H1 (cell line): ENCODE measurements at regions not wholly inside any gene's neighbourhood (a gene's known extent, or its start where the extent isn't known, plus 50 kb on each side); places are given as distances from the start of the nearest gene placed in this dataset.

ENCODE experiments used
- CTCF ChIA-PET: fragments of 300-600 bp; sonication (Branson Sonifier 250); formaldehyde crosslinking; loops from one replicate; lab custom pipeline; 2021; ENCODE audit not compliant: partially characterized antibody; lab: Charles Lee
- POLR2A ChIA-PET: fragments of 300-600 bp; sonication (Branson Sonifier 250); formaldehyde crosslinking; loops from one replicate; lab custom pipeline; 2021; ENCODE audit warnings: inconsistent platforms; ENCODE audit not compliant: partially characterized antibody; lab: Charles Lee
- DNase-seq, 2 experiments: peaks; one replicate each; pipeline versions ENCODE4 v3.0.0 to v3.0.0-alpha.2; 2010 to 2022; ENCODE audit warnings: low spot score in 2 of 2, low read depth in 1 of 2, mixed read lengths in 1 of 2
- FAIRE-seq: peaks from 2 replicates; lab custom pipeline; 2011; peaks lifted over from hg19 to GRCh38; lab: Jason Lieb, UNC
- H2AFZ ChIP-seq: 2 replicates; pipeline ENCODE4 v1.8.1; 2012; ENCODE audit warnings: low read length, inconsistent platforms
- H2AK5ac ChIP-seq: 2 replicates; pipeline ENCODE4 v1.6.1; 2013; ENCODE audit warnings: low read depth, low read length
- H2BK120ac ChIP-seq: replicated peaks from 2 replicates; pipeline ENCODE3; 2013; ENCODE audit warnings: low read depth, low read length, inconsistent platforms
- H2BK12ac ChIP-seq: 2 replicates; pipeline ENCODE4 v1.6.1; 2013; ENCODE audit warnings: low read depth, low read length
- H2BK15ac ChIP-seq: 2 replicates; pipeline ENCODE4 v1.6.1; 2013; ENCODE audit warnings: low read length
- H2BK20ac ChIP-seq: 2 replicates; pipeline ENCODE4 v1.6.1; 2013; ENCODE audit warnings: low read length
- H2BK5ac ChIP-seq: 2 replicates; pipeline ENCODE4 v1.6.1; 2013; ENCODE audit warnings: low read depth, low read length
- H3K14ac ChIP-seq: 2 replicates; pipeline ENCODE4 v1.6.1; 2013; ENCODE audit warnings: inconsistent platforms; ENCODE audit not compliant: insufficient read length
- H3K18ac ChIP-seq: 2 replicates; pipeline ENCODE4 v1.6.1; 2013; ENCODE audit warnings: low read length; ENCODE audit errors: extremely low read depth
- H3K23ac ChIP-seq: 2 replicates; pipeline ENCODE4 v1.6.1; 2013; ENCODE audit warnings: inconsistent platforms; ENCODE audit not compliant: insufficient read length
- H3K23me2 ChIP-seq: 2 replicates; pipeline ENCODE4 v1.6.1; 2013; ENCODE audit warnings: low read depth, low read length
- H3K27ac ChIP-seq: 2 replicates; pipeline ENCODE4 v1.6.1; 2011; ENCODE audit warnings: low read depth, low read length, inconsistent platforms
- H3K27me3 ChIP-seq, 4 experiments: replicated peaks in 1 of 4; 1 replicate in 1 of 4; 2 replicates in 3 of 4; pipeline versions ENCODE4 v1.6.1 to v1.8.1; 2011 to 2013; ENCODE audit warnings: low read length in 3 of 4, mild to moderate bottlenecking in 3 of 4, inconsistent platforms in 2 of 4, mixed read lengths in 2 of 4, moderate library complexity in 1 of 4; ENCODE audit not compliant: control insufficient read depth in 3 of 4, insufficient read depth in 3 of 4; ENCODE audit errors: extremely low read depth in 1 of 4
- H3K36me3 ChIP-seq, 4 experiments: 2 replicates each; pipeline versions ENCODE4 v1.6.1 to v1.8.1; 2011 to 2013; ENCODE audit warnings: mild to moderate bottlenecking in 4 of 4, low read length in 3 of 4, moderate library complexity in 2 of 4, control low read depth in 1 of 4, inconsistent platforms in 1 of 4; ENCODE audit not compliant: insufficient read depth in 4 of 4, control insufficient read depth in 2 of 4
- H3K4ac ChIP-seq: replicated peaks from 2 replicates; pipeline ENCODE3; 2013; ENCODE audit warnings: low read length, low read depth, mixed read lengths, inconsistent platforms; ENCODE audit not compliant: insufficient read length
- H3K4me1 ChIP-seq, 4 experiments: replicated peaks in 1 of 4; 1 replicate in 1 of 4; 2 replicates in 3 of 4; pipeline versions ENCODE4 v1.6.1 to v1.8.1; 2011 to 2013; ENCODE audit warnings: low read length in 3 of 4, inconsistent platforms in 2 of 4, mixed read lengths in 1 of 4; ENCODE audit not compliant: insufficient read depth in 4 of 4, control insufficient read depth in 3 of 4
- H3K4me2 ChIP-seq, 2 experiments: 2 replicates each; pipeline versions ENCODE4 v1.6.1 to v1.8.1; 2011 to 2013; ENCODE audit warnings: low read depth in 2 of 2, low read length in 2 of 2, control low read depth in 1 of 2, inconsistent platforms in 1 of 2, mild to moderate bottlenecking in 1 of 2; ENCODE audit not compliant: insufficient read depth in 1 of 2
- H3K4me3 ChIP-seq, 4 experiments: fragments of 200-600, 300-600 bp in 1 of 4; sonication (generic), shearing (Covaris generic), sonication (Bioruptor Twin) in 1 of 4; 2 replicates each; pipeline versions ENCODE4 v1.5.1 to v1.8.1; 2011 to 2016; ENCODE audit warnings: low read length in 4 of 4, low read depth in 3 of 4, control low read depth in 2 of 4, inconsistent platforms in 2 of 4, mild to moderate bottlenecking in 2 of 4, mixed read lengths in 1 of 4, moderate library complexity in 1 of 4; ENCODE audit not compliant: insufficient read depth in 2 of 4; ENCODE audit errors: extremely low read depth in 1 of 4
- H3K56ac ChIP-seq: replicated peaks from 2 replicates; pipeline ENCODE3; 2013; ENCODE audit warnings: low read depth, mild to moderate bottlenecking, mixed read lengths, low read length, inconsistent platforms; ENCODE audit not compliant: insufficient read length
- H3K79me1 ChIP-seq: 2 replicates; pipeline ENCODE4 v1.6.1; 2013; ENCODE audit warnings: low read depth, low read length, control low read depth
- H3K79me2 ChIP-seq, 2 experiments: 2 replicates each; pipeline versions ENCODE4 v1.6.1 to v1.8.1; 2012 to 2013; ENCODE audit warnings: low read length in 2 of 2, mild to moderate bottlenecking in 2 of 2, inconsistent platforms in 1 of 2; ENCODE audit not compliant: insufficient read depth in 2 of 2, control insufficient read depth in 1 of 2
- H3K9ac ChIP-seq, 4 experiments: replicated peaks in 1 of 4; 1 replicate in 1 of 4; 2 replicates in 3 of 4; pipeline versions ENCODE4 v1.6.1 to v1.8.1; 2011 to 2013; ENCODE audit warnings: low read depth in 3 of 4, low read length in 3 of 4, control low read depth in 2 of 4, mild to moderate bottlenecking in 2 of 4, moderate library complexity in 2 of 4, inconsistent platforms in 1 of 4; ENCODE audit errors: extremely low read depth in 1 of 4
- H3K9me3 ChIP-seq, 2 experiments: 2 replicates each; pipeline versions ENCODE4 v1.6.1 to v1.8.1; 2012 to 2013; ENCODE audit warnings: mild to moderate bottlenecking in 2 of 2, moderate library complexity in 2 of 2, control low read depth in 1 of 2, inconsistent platforms in 1 of 2, low read depth in 1 of 2, low read length in 1 of 2, mixed read lengths in 1 of 2; ENCODE audit not compliant: insufficient read depth in 2 of 2
- H4K20me1 ChIP-seq, 2 experiments: replicated peaks in 1 of 2; 2 replicates each; pipeline versions ENCODE3 to v1.8.1; 2011 to 2013; ENCODE audit warnings: inconsistent platforms in 2 of 2, low read length in 2 of 2, mild to moderate bottlenecking in 1 of 2; ENCODE audit not compliant: insufficient read depth in 2 of 2, control insufficient read depth in 1 of 2
- H4K5ac ChIP-seq: 2 replicates; pipeline ENCODE4 v1.6.1; 2013; ENCODE audit warnings: low read length, low read depth, mixed read lengths, inconsistent platforms; ENCODE audit not compliant: insufficient read length
- H4K8ac ChIP-seq: 2 replicates; pipeline ENCODE4 v1.8.0; 2013; ENCODE audit warnings: mild to moderate bottlenecking, moderate library complexity, low read length, inconsistent platforms; ENCODE audit not compliant: insufficient read depth; ENCODE audit errors: extremely low read depth
- H4K91ac ChIP-seq: replicated peaks from 2 replicates; pipeline ENCODE3; 2013; ENCODE audit warnings: low read length, mixed read lengths, inconsistent platforms; ENCODE audit not compliant: insufficient read length
- ASH2L ChIP-seq: fragments of 200-600, 300-600 bp; sonication (generic); IDR thresholded peaks from one replicate; pipeline ENCODE4 v1.7.1; 2017; ENCODE audit warnings: low read length
- CBX5 ChIP-seq: fragments of 300-800, 300-1000 bp; sonication (generic); IDR thresholded peaks from 2 replicates; pipeline ENCODE4 v1.7.1; 2016; ENCODE audit warnings: antibody characterized with exemption, low read length, low read depth
- CTBP2 ChIP-seq: IDR thresholded peaks from 2 replicates; pipeline ENCODE4 v1.7.0; 2011; ENCODE audit warnings: borderline replicate concordance, mild to moderate bottlenecking, moderate library complexity, mixed read lengths, low read length; ENCODE audit not compliant: insufficient read depth, insufficient read length
- JUN ChIP-seq: IDR thresholded peaks from 2 replicates; pipeline ENCODE4 v1.6.1; 2011; ENCODE audit warnings: low read depth, mild to moderate bottlenecking, improper control_type of control experiment, low read length
- KDM5A ChIP-seq: fragments of 200-600 bp; IDR thresholded peaks from 2 replicates; pipeline ENCODE4 v1.7.1; 2012; ENCODE audit warnings: mild to moderate bottlenecking, low read length, inconsistent platforms, mixed read lengths
- NANOG ChIP-seq: IDR thresholded peaks from 2 replicates; pipeline ENCODE4 v1.6.1; 2011; ENCODE audit warnings: low read length, low read depth, mild to moderate bottlenecking, inconsistent platforms; ENCODE audit not compliant: insufficient read depth, poor library complexity, severe bottlenecking
- POLR2A ChIP-seq, 2 experiments: IDR thresholded peaks; 1 replicate in 1 of 2; 2 replicates in 1 of 2; pipeline ENCODE4 v1.6.1; 2011; ENCODE audit warnings: low read depth in 2 of 2, low read length in 2 of 2, mild to moderate bottlenecking in 2 of 2; ENCODE audit errors: control extremely low read depth in 1 of 2
- RBBP5 ChIP-seq: IDR thresholded peaks from 2 replicates; pipeline ENCODE4 v1.7.1; 2012; ENCODE audit warnings: low read depth, mild to moderate bottlenecking, inconsistent platforms, low read length, moderate library complexity, borderline replicate concordance
- RFX5 ChIP-seq: IDR thresholded peaks from 2 replicates; pipeline ENCODE4 v1.6.1; 2011; ENCODE audit warnings: low read depth, low read length, improper control_type of control experiment, borderline replicate concordance
- RXRA ChIP-seq: IDR thresholded peaks from 2 replicates; pipeline ENCODE4 v1.6.1; 2011; ENCODE audit warnings: low read depth, mild to moderate bottlenecking, low read length, moderate library complexity; ENCODE audit not compliant: insufficient read depth
- SAP30 ChIP-seq: fragments of 300-600 bp; sonication (generic); IDR thresholded peaks from 2 replicates; pipeline ENCODE4 v1.7.1; 2012; ENCODE audit warnings: low read length, moderate library complexity, mild to moderate bottlenecking, inconsistent platforms; ENCODE audit not compliant: insufficient read depth, insufficient replicate concordance
- SIN3A ChIP-seq, 2 experiments: IDR thresholded peaks in 1 of 2; conservative IDR thresholded peaks in 1 of 2; 2 replicates each; pipeline ENCODE4 v1.6.1; 2011 to 2012; ENCODE audit warnings: low read length in 2 of 2, improper control_type of control experiment in 1 of 2, low read depth in 1 of 2, mild to moderate bottlenecking in 1 of 2
- TBP ChIP-seq: IDR thresholded peaks from 2 replicates; pipeline ENCODE4 v1.6.1; 2011; ENCODE audit warnings: low read depth, low read length, improper control_type of control experiment
- TEAD4 ChIP-seq: IDR thresholded peaks from 2 replicates; pipeline ENCODE4 v1.6.1; 2012; ENCODE audit warnings: low read depth, low read length, inconsistent platforms, mixed read lengths
- YY1 ChIP-seq: IDR thresholded peaks from 2 replicates; pipeline ENCODE4 v1.6.1; 2011; ENCODE audit warnings: low read depth, mild to moderate bottlenecking, low read length
- WGBS, 2 experiments: shearing (Covaris generic) in 1 of 2; methylation state at CpG; one replicate each; pipeline versions ENCODE4 v1.1.6 to v1.1.7; 2013 to 2015; ENCODE audit warnings: low lambda C conversion rate in 2 of 2, mixed read lengths in 2 of 2, inconsistent platforms in 1 of 2, low coverage in 1 of 2, missing lambda C conversion rate in 1 of 2; ENCODE audit not compliant: insufficient replicate concordance in 2 of 2, insufficient coverage in 1 of 2, insufficient read length in 1 of 2; ENCODE audit errors: extremely low coverage in 1 of 2, missing lambda C conversion rate in 1 of 2; 5-methylcytosine and 5-hydroxymethylcytosine counted together

GRCh38 chr20:56865055-56865454, 235.9 kb downstream of the TFAP2C start:
- WGBS, 2 experiments: 86% methylated on average over 10 of the region's 10 CpGs; no CpG with 5 or more reads in 1 of the 2 experiments
- H2AFZ ChIP-seq: no peak overlapping the region
- TF ChIP-seq RFX5 (no peak), POLR2A (IDR thresholded peaks at IDR 0.05; ENCODE audit: control extremely low read depth in 1 of 2, low read depth in 2 of 2, low read length in 2 of 2) (no peak), RXRA (no peak), CTBP2 (no peak), ASH2L (no peak), TBP (no peak), RBBP5 (no peak), SIN3A (conservative IDR thresholded peaks at IDR 0.05 in 1 of 2, IDR thresholded peaks at IDR 0.05 in 1 of 2; ENCODE audit: low read depth in 1 of 2, low read length in 2 of 2) (no peak), CBX5 (no peak), YY1 (no peak), TEAD4 (no peak), KDM5A (no peak), NANOG (no peak), JUN (no peak), SAP30 (no peak)

More at GRCh38 chr20:56865055-56865454, 235.9 kb downstream of the TFAP2C start:
- no peak overlapping the region; the same call in 1 of the 2 replicates for H4K8ac ChIP-seq
- H2BK120ac ChIP-seq: no peak overlapping the region
- no peak overlapping the region for H3K56ac ChIP-seq
- no peaks in the 10 kb centered on the region for H3K79me1 ChIP-seq
- H4K5ac ChIP-seq: no peak overlapping the region
- H4K91ac ChIP-seq: no peak overlapping the region
- DNase-seq: no peak
- H3K4me1 ChIP-seq: peaks cover 0 to 14% (median 8%) of the 10 kb centered on the region in 4 experiments; a peak in 4 of 7 replicates
- no peaks in the 10 kb centered on the region for H3K79me2 ChIP-seq
- no peaks in the 10 kb centered on the region for H3K9me3 ChIP-seq
- no peak overlapping the region for H3K18ac ChIP-seq
- H2AK5ac ChIP-seq: no peak overlapping the region
- no peak overlapping the region for H3K4ac ChIP-seq
- no peak overlapping the region for H2BK12ac ChIP-seq
- no peaks in the 10 kb centered on the region; the same call in 1 of the 2 replicates for H3K23me2 ChIP-seq
- no peak overlapping the region for H2BK5ac ChIP-seq
- no peak overlapping the region for H2BK15ac ChIP-seq
- H2BK20ac ChIP-seq: no peak overlapping the region
- H3K4me3 ChIP-seq: no peak overlapping the region
- H4K20me1 ChIP-seq: no peaks in the 10 kb centered on the region
- ChIA-PET CTCF (interaction anchor here (0.7 to 1.8 kb wide), 3 partner anchors 10 to 22 kb away, joined by 4 to 6 read pairs (median 4); no protein-coding TSS in a partner anchor), POLR2A (interaction anchor here (0.6 kb wide), 1 partner anchor 8 kb away, joined by 3 read pairs; no protein-coding TSS in a partner anchor)
- H3K4me2 ChIP-seq: no peak overlapping the region
- no peak for FAIRE-seq
- peaks cover 0 to 5% (median 0%) of the 10 kb centered on the region in 4 experiments; a peak in 2 of 7 replicates for H3K27me3 ChIP-seq
- no peak overlapping the region for H3K27ac ChIP-seq
- H3K23ac ChIP-seq: no peak overlapping the region
- no peak overlapping the region for H3K14ac ChIP-seq
- no peaks in the 10 kb centered on the region for H3K36me3 ChIP-seq
- no peak overlapping the region for H3K9ac ChIP-seq
